CD14-positive monocyte (primary cell): ENCODE measurements at regions not wholly inside any gene's neighbourhood (a gene's known extent, or its start where the extent isn't known, plus 50 kb on each side); places are given as distances from the start of the nearest gene placed in this dataset.

ENCODE experiments used
- DNase-seq, 3 donors: peaks; one replicate each; pipeline ENCODE4 v3.0.0-alpha.2; 2011 to 2022
- H2AFZ ChIP-seq: 2 replicates; pipeline ENCODE4 v1.6.0; 2012; ENCODE audit warnings: mild to moderate bottlenecking, low read depth, low read length, inconsistent platforms; ENCODE audit not compliant: insufficient read depth, poor library complexity, severe bottlenecking
- H3K27ac ChIP-seq, 2 donors: 1 replicate in 1 of 2; 2 replicates in 1 of 2; pipeline ENCODE4 v1.5.1; 2012 to 2013; ENCODE audit warnings: low read length in 2 of 2, control low read depth in 1 of 2, inconsistent platforms in 1 of 2, low read depth in 1 of 2, mild to moderate bottlenecking in 1 of 2
- H3K27me3 ChIP-seq, 2 donors: one replicate each; pipeline versions ENCODE4 v1.6.0 to v1.6.1; 2011 to 2013; ENCODE audit warnings: low read length in 2 of 2; ENCODE audit not compliant: control insufficient read depth in 2 of 2, insufficient read depth in 2 of 2
- H3K36me3 ChIP-seq, 2 donors: replicated peaks in 1 of 2; 1 replicate in 1 of 2; 2 replicates in 1 of 2; pipeline versions ENCODE4 v1.5.1 to v1.6.1; 2012 to 2013; ENCODE audit warnings: low read length in 2 of 2, control low read depth in 1 of 2, inconsistent platforms in 1 of 2, mild to moderate bottlenecking in 1 of 2; ENCODE audit not compliant: insufficient read depth in 2 of 2, control insufficient read depth in 1 of 2
- H3K4me1 ChIP-seq, 2 donors: 1 replicate in 1 of 2; 2 replicates in 1 of 2; pipeline versions ENCODE4 v1.5.1 to v1.6.1; 2012 to 2013; ENCODE audit warnings: low read length in 2 of 2, control low read depth in 1 of 2, inconsistent platforms in 1 of 2, mild to moderate bottlenecking in 1 of 2, moderate library complexity in 1 of 2; ENCODE audit not compliant: insufficient read depth in 2 of 2, control insufficient read depth in 1 of 2
- H3K4me2 ChIP-seq: replicated peaks from 2 replicates; pipeline ENCODE3; 2012; ENCODE audit warnings: low read length, moderate library complexity, mild to moderate bottlenecking; ENCODE audit not compliant: poor library complexity, severe bottlenecking; ENCODE audit errors: extremely low read depth
- H3K4me3 ChIP-seq, 3 experiments: fragments of 200-600 bp in 1 of 3; sonication (generic) in 1 of 3; replicated peaks in 1 of 3; 1 replicate in 2 of 3; 2 replicates in 1 of 3; pipeline ENCODE4 v1.5.1; 2011 to 2013; ENCODE audit warnings: low read length in 3 of 3, mild to moderate bottlenecking in 3 of 3, control low read depth in 2 of 3, low read depth in 2 of 3, inconsistent platforms in 1 of 3, moderate library complexity in 1 of 3
- H3K79me2 ChIP-seq: 2 replicates; pipeline ENCODE4 v1.6.0; 2012; ENCODE audit warnings: mild to moderate bottlenecking, control low read depth, inconsistent platforms, low read length, moderate library complexity; ENCODE audit not compliant: insufficient read depth
- H3K9ac ChIP-seq: 2 replicates; pipeline ENCODE4 v1.6.0; 2017; ENCODE audit warnings: low read length, mild to moderate bottlenecking; ENCODE audit not compliant: insufficient read depth, poor library complexity, severe bottlenecking
- H3K9me3 ChIP-seq, 2 donors: replicated peaks in 1 of 2; 1 replicate in 1 of 2; 2 replicates in 1 of 2; pipeline versions ENCODE4 v1.5.1 to v1.6.1; 2012 to 2013; ENCODE audit warnings: low read length in 2 of 2, control low read depth in 1 of 2; ENCODE audit not compliant: control insufficient read depth in 1 of 2, insufficient read depth in 1 of 2
- H4K20me1 ChIP-seq: 2 replicates; pipeline ENCODE4 v1.6.0; 2012; ENCODE audit warnings: mild to moderate bottlenecking, low read length, control low read depth, moderate library complexity; ENCODE audit not compliant: insufficient read depth
- H3K27ac Mint-ChIP-seq, 7 donors: one replicate each; pipeline ENCODE4 v1.8.0; 2020; ENCODE audit warnings: mild to moderate bottlenecking in 7 of 7, mixed read lengths in 7 of 7, moderate library complexity in 6 of 7, inconsistent platforms in 2 of 7
- H3K27me3 Mint-ChIP-seq, 3 donors: one replicate each; pipeline ENCODE4 v1.8.0; 2021 to 2022; ENCODE audit warnings: low read depth in 3 of 3, mild to moderate bottlenecking in 3 of 3, mixed read lengths in 3 of 3, moderate library complexity in 3 of 3, inconsistent platforms in 1 of 3
- H3K36me3 Mint-ChIP-seq, 2 donors: one replicate each; pipeline ENCODE4 v1.8.0; 2020; ENCODE audit warnings: mixed read lengths in 2 of 2, inconsistent platforms in 1 of 2, mild to moderate bottlenecking in 1 of 2
- H3K4me1 Mint-ChIP-seq: one replicate; pipeline ENCODE4 v1.8.0; 2020; ENCODE audit warnings: mild to moderate bottlenecking, mixed read lengths
- H3K4me3 Mint-ChIP-seq, 2 donors: one replicate each; pipeline ENCODE4 v1.8.0; 2020; ENCODE audit warnings: mild to moderate bottlenecking in 2 of 2, mixed read lengths in 2 of 2, moderate library complexity in 1 of 2
- H3K9me3 Mint-ChIP-seq, 7 donors: one replicate each; pipeline ENCODE4 v1.8.0; 2020 to 2022; ENCODE audit warnings: mixed read lengths in 7 of 7, mild to moderate bottlenecking in 6 of 7, moderate library complexity in 6 of 7, inconsistent platforms in 2 of 7
- WGBS: methylation state at CpG from one replicate; pipeline ENCODE4 v1.1.5; 2013; ENCODE audit warnings: missing lambda C conversion rate; ENCODE audit not compliant: insufficient coverage; 5-methylcytosine and 5-hydroxymethylcytosine counted together
- intact Hi-C, 2 donors: fragments of 100-400 bp; cut with micrococcal nuclease; formaldehyde crosslinking; loops; one replicate each; pipeline versions ENCODE4 v1.15.0 to v1.15.1; 2023
- TF ChIP-seq, protein P1 (sequence below): fragments of 200-600 bp; IDR thresholded peaks from one replicate; pipeline ENCODE4 v1.8.0; 2022; ENCODE audit warnings: antibody characterized with exemption, mild to moderate bottlenecking

DNA sequence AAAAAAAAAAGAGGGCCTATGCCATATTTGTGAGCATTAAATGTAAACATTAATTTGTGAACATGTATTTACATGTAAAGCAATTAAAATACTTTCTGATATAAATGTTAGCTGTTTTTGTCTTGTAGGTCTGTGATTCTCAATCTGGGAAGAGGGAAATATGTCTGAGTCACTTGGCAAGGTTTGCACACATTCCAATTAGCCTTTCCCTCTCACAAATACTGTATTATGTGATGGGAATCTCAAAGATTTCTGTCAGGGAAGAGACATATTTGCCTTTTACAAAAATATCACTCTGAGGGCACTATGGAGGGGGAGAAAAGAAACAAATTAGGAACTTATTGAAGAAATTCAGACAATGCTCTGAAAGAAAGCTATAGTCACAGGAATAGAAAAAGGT, 483.6 kb downstream of the GBE1 start:
- intact Hi-C loops = no loop called here
- H3K36me3 Mint-ChIP-seq = no peaks in the 10 kb centered on the region
- TF ChIP-seq, protein P1, sequence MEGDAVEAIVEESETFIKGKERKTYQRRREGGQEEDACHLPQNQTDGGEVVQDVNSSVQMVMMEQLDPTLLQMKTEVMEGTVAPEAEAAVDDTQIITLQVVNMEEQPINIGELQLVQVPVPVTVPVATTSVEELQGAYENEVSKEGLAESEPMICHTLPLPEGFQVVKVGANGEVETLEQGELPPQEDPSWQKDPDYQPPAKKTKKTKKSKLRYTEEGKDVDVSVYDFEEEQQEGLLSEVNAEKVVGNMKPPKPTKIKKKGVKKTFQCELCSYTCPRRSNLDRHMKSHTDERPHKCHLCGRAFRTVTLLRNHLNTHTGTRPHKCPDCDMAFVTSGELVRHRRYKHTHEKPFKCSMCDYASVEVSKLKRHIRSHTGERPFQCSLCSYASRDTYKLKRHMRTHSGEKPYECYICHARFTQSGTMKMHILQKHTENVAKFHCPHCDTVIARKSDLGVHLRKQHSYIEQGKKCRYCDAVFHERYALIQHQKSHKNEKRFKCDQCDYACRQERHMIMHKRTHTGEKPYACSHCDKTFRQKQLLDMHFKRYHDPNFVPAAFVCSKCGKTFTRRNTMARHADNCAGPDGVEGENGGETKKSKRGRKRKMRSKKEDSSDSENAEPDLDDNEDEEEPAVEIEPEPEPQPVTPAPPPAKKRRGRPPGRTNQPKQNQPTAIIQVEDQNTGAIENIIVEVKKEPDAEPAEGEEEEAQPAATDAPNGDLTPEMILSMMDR = no peak

DNA sequence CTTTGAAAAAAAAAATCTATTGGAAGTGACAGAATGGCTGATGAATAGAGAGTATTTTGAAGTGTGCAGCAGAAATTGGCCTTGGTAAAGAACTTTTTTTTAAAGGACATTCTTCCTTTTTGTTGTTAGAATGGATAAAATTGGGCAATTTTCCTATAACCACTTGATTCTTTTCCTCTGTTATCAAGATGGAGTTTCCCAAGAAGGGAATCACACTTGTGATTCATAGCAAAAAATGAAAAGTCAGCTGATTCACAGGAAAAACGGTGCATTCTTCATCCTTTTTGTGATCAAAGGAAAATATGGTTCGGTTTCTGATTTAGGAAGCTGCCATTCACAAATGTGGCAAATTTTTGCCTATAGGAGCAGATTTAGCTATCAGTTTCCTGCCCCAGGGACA, 486.8 kb downstream of the GBE1 start:
- intact Hi-C loops = no loop called here
- H3K4me1 Mint-ChIP-seq = no peaks in the 10 kb centered on the region
- H3K27me3 Mint-ChIP-seq = peaks cover 0 to 2% (median 0%) of the 10 kb centered on the region in 3 donors
- TF ChIP-seq, protein P1 = no peak
- no peak overlapping the region for H3K4me3 ChIP-seq
- no peak overlapping the region for H3K9ac ChIP-seq
- 80% methylated on average over 1 of the region's 2 CpGs for WGBS
- no peak overlapping the region for H3K27ac Mint-ChIP-seq
- no peak overlapping the region for H3K27ac ChIP-seq
- H3K36me3 ChIP-seq = no peaks in the 10 kb centered on the region
- no peak overlapping the region for H2AFZ ChIP-seq
- H3K9me3 ChIP-seq = no peaks in the 10 kb centered on the region
- H3K4me1 ChIP-seq = no peaks in the 10 kb centered on the region
- no peak overlapping the region for H3K4me3 Mint-ChIP-seq
- H3K36me3 Mint-ChIP-seq = no peaks in the 10 kb centered on the region
- peaks cover 0 to 5% (median 0%) of the 10 kb centered on the region in 7 donors for H3K9me3 Mint-ChIP-seq
- no peaks in the 10 kb centered on the region for H3K79me2 ChIP-seq
- H3K4me2 ChIP-seq = no peak overlapping the region
- no peak for DNase-seq
- H3K27me3 ChIP-seq = no peaks in the 10 kb centered on the region
- H4K20me1 ChIP-seq = no peaks in the 10 kb centered on the region

More for the DNA sequence above, 483.6 kb downstream of the GBE1 start:
- Mint-ChIP-seq H3K4me1 (no peaks in the 10 kb centered on the region), H3K27me3 (peaks cover 0 to 2% (median 0%) of the 10 kb centered on the region in 3 donors), H3K4me3 (no peak overlapping the region), H3K9me3 (peaks cover 0 to 5% (median 1%) of the 10 kb centered on the region in 7 donors), H3K27ac (no peak overlapping the region)
- Histone ChIP-seq H3K9me3 (no peaks in the 10 kb centered on the region), H3K36me3 (no peaks in the 10 kb centered on the region), H2AFZ (no peak overlapping the region), H3K4me2 (no peak overlapping the region), H3K4me3 (no peak overlapping the region), H3K4me1 (no peaks in the 10 kb centered on the region), H3K27ac (no peak overlapping the region), H3K79me2 (no peaks in the 10 kb centered on the region), H3K27me3 (no peaks in the 10 kb centered on the region), H4K20me1 (no peaks in the 10 kb centered on the region), H3K9ac (no peak overlapping the region)
- no peak for DNase-seq
